DMS153 treated with DMSO at 0.1 percent for 48 hours (cell line): ENCODE measurements at regions not wholly inside any gene's neighbourhood (a gene's known extent, or its start where the extent isn't known, plus 50 kb on each side); places are given as distances from the start of the nearest gene placed in this dataset.

Source experiments
- DNase-seq: peaks from one replicate; lab custom pipeline; 2025; ENCODE audit not compliant: unreplicated experiment; lab: John Stamatoyannopoulos, UW

DNA sequence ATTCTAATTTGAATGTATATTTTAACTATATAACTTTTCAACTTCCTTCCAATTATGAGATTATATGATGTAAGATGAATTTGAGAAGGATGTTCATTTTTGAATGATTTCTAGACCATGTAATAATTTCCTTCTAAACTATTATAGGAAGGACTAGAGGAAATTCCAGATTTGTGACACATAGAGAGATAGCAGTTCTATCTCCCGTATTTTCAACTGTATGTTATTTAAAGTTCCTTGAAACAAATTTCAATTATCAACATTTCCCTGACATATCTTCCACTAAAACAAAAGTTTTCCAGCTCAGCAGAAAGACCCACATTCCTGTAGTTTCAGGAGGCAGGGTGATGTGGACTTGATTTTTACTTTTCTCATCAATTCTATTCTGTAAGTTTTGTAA is 396.7 kb upstream of the C1orf87 start:
- no peak for DNase-seq

- no peak for DNase-seq
These were observed 390.2 kb upstream of the C1orf87 start for GRCh38 chr1:60463786-60464185.

DNA sequence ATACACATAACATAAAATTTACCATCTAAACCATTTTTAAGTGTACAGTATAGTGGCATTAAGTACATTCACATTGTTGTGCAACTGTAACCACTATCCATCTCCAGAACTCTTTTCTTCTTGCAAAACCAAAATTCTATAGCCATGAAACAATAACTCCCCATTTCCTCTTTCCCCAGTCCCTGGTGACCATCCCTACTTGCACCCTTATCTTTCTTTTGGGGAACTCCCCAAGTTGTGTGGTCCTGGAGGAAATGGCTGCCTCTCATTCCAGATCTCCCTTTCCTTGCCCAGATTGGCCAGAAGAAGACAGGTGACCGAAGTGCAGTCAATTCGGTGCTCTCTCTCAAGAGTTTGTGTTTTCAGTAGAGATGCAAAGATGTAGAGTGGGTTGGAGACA is 389.6 kb upstream of the C1orf87 start:
- DNase-seq: no peak

- no peak for DNase-seq
These were observed 388.5 kb upstream of the C1orf87 start for GRCh38 chr1:60461925-60462595.

DNA sequence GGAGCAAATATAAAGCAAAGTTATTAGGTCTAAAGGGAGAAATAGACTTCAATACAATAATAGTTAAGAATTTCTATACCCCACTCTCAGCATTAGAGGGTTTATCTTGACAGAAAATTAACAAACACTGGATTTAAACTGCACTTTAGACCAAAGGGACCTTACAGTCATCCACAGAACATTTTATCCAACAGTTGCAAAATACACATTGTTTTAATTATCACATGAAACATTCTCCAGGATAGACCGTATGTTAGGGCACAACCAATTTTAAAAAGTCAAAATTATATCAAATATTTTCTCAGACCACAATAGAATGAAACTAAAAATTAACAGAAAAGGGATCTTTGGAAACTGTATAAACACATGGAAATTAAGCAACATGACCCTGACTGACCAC is 384.5 kb upstream of the C1orf87 start:
- no peak for DNase-seq

DNA sequence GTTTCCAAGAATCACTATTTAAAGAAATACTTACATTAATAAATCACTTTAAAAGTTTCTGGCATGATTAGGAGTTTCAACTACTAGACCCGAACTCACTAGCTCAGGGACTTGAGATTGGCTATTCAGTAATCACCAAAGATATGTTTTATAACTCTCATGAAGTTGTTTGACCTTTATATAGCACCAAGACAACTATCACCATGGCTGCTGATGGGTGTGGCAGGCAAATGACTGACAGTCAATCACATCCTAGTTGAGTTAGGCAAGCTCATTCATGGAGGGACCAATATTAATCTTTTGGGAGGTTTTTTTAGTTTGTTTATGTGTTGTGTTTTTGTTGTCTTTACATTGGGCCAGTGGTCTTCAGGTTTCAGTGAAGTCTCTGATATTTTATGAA is 376.3 kb upstream of the C1orf87 start:
- no peak for DNase-seq

- DNase-seq: no peak
These were observed 375.3 kb upstream of the C1orf87 start for GRCh38 chr1:60448850-60449249.

- DNase-seq: no peak
These were observed 371.1 kb upstream of the C1orf87 start for GRCh38 chr1:60444680-60445079.

GRCh38 chr1:60436186-60436585 is 362.6 kb upstream of the C1orf87 start:
- no peak for DNase-seq

DNA sequence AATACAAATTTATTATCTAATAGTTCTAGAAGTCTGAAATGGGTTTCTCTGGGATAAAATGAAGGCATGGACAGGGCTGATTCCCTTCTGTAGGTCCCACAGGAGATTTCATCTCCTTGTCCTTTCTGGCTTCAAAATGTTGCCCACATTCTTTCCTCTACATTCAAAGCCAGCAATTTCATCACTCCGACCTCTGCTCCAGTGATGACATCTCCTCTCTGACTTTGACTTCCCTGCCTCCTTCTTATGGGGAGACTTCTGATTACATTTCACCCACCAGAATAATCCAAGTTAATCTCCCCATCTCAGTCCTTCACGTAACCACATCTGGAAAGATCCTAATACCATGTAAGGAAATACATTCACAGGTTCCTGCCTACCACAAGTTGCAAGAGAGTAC is 358.0 kb upstream of the C1orf87 start:
- no peak for DNase-seq

GRCh38 chr1:60430375-60430774 is 356.8 kb upstream of the C1orf87 start:
- DNase-seq: no peak

GRCh38 chr1:60428127-60428526 is 354.6 kb upstream of the C1orf87 start:
- DNase-seq: no peak

GRCh38 chr1:60427701-60428100 is 354.1 kb upstream of the C1orf87 start:
- DNase-seq: no peak

- DNase-seq: no peak
These were observed 353.6 kb upstream of the C1orf87 start for GRCh38 chr1:60427194-60427593.

GRCh38 chr1:60425528-60425927 is 352.0 kb upstream of the C1orf87 start:
- DNase-seq: no peak

DNA sequence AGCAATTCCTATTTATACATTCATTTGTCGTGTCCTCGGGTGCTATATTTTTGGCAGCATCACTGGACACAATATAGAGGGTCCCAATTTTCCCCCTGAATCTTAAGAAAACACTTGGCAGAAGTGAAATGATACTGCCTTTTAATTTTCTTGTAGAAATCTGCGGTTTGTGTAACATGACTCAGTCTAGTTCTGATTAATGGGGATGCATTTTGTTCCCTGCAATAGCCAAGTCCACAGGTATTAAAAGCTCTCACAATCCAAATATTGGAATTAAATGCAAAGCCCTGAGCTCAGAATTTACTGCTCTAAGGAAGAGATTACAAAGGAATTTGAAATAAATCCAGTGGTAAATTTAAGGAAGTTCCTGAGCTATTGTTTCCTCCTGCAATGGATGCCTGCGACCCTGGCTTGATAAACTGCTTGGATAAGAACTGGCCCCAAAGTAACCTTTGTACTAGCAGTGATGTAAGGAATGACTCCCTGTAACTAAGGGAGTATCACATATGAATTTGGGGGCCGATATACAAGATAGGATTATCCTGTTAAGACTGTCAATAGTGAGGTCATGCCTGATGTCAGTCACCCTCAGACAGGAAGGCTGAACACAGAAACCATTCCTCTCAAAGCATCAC is 349.7 kb upstream of the C1orf87 start:
- DNase-seq: no peak

DNA sequence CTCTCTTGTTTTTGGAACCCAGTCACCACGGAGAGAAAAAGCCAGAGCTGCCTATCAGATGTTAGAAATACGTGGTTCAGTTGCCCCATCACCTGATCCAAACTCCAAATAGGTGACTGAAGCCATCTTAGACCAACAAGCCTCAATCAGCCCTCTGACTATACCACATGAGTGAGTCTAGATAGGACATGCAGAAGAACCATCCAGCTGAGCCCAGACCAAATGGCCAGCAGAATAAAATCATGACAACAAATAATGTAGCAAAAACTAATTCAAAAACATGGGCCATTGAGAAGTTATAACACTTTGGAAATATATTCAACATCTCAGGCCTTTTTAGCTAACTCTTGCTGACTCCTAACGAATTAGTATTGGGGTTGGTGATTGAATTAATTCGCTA is 348.4 kb upstream of the C1orf87 start:
- no peak for DNase-seq

DNA sequence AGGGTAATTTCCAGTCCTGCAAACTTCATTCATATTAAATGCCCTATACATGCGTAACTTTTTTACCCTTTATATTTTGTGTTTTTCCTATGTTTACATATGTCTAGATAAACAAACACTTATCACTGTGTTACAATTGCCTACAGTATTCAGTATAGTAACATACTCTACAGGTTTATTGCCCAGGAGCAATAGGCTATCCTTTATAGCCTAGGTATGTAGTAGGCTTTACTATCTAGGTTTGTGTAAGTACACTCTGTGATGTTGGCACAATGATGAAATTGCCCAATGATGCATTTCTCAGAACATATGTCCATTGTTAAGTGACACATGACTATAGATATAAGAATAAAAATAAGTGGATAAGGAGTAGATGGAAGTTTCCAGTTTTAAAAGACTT is 345.5 kb upstream of the C1orf87 start:
- DNase-seq: no peak

- no peak for DNase-seq
These were observed 342.1 kb upstream of the C1orf87 start for GRCh38 chr1:60415696-60416095.

GRCh38 chr1:60413091-60413490 is 339.5 kb upstream of the C1orf87 start:
- DNase-seq: no peak

- no peak for DNase-seq
These were observed 338.0 kb upstream of the C1orf87 start for GRCh38 chr1:60411591-60411990.

DNA sequence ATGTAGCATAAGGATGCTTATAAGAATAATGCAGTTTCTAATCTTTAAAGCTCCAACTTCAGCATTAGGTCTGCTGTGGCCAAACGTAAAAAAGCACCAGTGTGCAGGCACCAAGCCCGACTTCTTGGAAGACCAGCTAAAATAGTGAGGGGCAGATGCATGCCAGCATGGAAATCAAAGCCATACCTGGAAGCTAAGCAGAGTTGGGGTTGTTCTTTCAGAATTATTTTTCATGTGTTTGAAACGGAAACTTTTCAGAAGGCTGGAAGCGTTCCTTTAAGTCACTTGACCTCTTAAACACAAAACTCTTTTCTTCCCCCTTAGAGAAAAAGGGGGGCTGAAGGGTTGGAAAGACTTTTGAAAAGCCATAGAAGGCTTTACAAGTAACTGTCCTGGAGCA is 329.2 kb upstream of the C1orf87 start:
- no peak for DNase-seq

DNA sequence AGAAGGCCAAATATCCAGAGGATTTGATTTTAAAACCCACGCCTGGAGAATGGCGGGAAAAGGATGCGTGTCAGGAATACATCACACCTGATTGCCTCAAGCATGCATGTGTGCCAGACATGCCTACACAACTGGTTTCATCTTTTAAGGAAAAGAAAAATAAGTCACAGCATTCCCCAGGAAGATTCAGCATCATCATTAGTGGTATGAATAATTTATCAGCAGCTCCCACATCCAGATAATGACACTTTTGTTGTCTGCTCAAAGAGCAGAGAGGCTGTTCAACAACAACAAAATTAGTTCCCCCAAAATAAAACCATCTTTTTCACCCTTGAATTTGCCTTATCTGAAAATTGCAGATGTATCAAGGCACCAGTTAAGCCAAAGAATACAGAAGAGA is 328.6 kb upstream of the C1orf87 start:
- DNase-seq: no peak
